K562 (cell line): ENCODE measurements at regions not wholly inside any gene's neighbourhood (a gene's known extent, or its start where the extent isn't known, plus 50 kb on each side); places are given as distances from the start of the nearest gene placed in this dataset.

Experiments
- MEF2A ChIP-seq: IDR thresholded peaks from 2 replicates; pipeline ENCODE4 v1.6.1; 2011; ENCODE audit warnings: low read depth, mild to moderate bottlenecking, low read length, moderate library complexity; ENCODE audit not compliant: control insufficient read depth
- TBP ChIP-seq: optimal IDR thresholded peaks from 2 replicates; pipeline ENCODE3; 2011; ENCODE audit warnings: low read depth, low read length, improper control_type of control experiment

- TF ChIP-seq TBP (no peak), MEF2A (no peak)
Measured at GRCh38 chr12:78390920-78391319, 473.7 kb upstream of the SYT1 start.
